HG02870 (cell line): ENCODE measurements at regions not wholly inside any gene's neighbourhood (a gene's known extent, or its start where the extent isn't known, plus 50 kb on each side); places are given as distances from the start of the nearest gene placed in this dataset.

Source experiments
- ATAC-seq: cut with Tn5 transposase; IDR thresholded peaks from one replicate; pipeline ENCODE4 v1.9.1; 2021; ENCODE audit warnings: mild to moderate bottlenecking, moderate library complexity; ENCODE audit not compliant: unreplicated experiment

GRCh38 chr1:9419369-9420041, 119.8 kb upstream of the SLC25A33 start:
- ATAC-seq: no peak

- ATAC-seq: no peak
Measured at GRCh38 chr1:9420835-9421532, 118.3 kb upstream of the SLC25A33 start.

GRCh38 chr1:9421533-9421873, 117.8 kb upstream of the SLC25A33 start:
- ATAC-seq: no peak

GRCh38 chr1:9422321-9422720, 116.9 kb upstream of the SLC25A33 start:
- no peak for ATAC-seq

GRCh38 chr1:9422911-9423505, 116.3 kb upstream of the SLC25A33 start:
- no peak for ATAC-seq

- ATAC-seq: no peak
Measured at GRCh38 chr1:9424261-9424660, 115.0 kb upstream of the SLC25A33 start.

GRCh38 chr1:9425859-9426258, 113.4 kb upstream of the SLC25A33 start:
- peak; percentile 20 for ATAC-seq

GRCh38 chr1:9426291-9426711, 113.0 kb upstream of the SLC25A33 start:
- ATAC-seq: peak; percentile 60

GRCh38 chr1:9427388-9427787, 111.9 kb upstream of the SLC25A33 start:
- no peak for ATAC-seq

GRCh38 chr1:9428601-9429341, 110.5 kb upstream of the SLC25A33 start:
- peak; percentile 70 for ATAC-seq

GRCh38 chr1:9429342-9429711, 109.9 kb upstream of the SLC25A33 start:
- ATAC-seq: no peak

GRCh38 chr1:9434247-9435152, 104.8 kb upstream of the SLC25A33 start:
- no peak for ATAC-seq

GRCh38 chr1:9435153-9435636, 104.1 kb upstream of the SLC25A33 start:
- no peak for ATAC-seq

GRCh38 chr1:9435854-9436640, 103.2 kb upstream of the SLC25A33 start:
- ATAC-seq: no peak

GRCh38 chr1:9437961-9438430, 101.3 kb upstream of the SLC25A33 start:
- no peak for ATAC-seq

GRCh38 chr1:9438431-9439073, 100.7 kb upstream of the SLC25A33 start:
- no peak for ATAC-seq

- ATAC-seq: no peak
Measured at GRCh38 chr1:9439074-9439761, 100.0 kb upstream of the SLC25A33 start.

GRCh38 chr1:9440261-9440660, 99.0 kb upstream of the SLC25A33 start:
- no peak for ATAC-seq
